ENCODE measurements at regions not wholly inside any gene's neighbourhood (a gene's known extent, or its start where the extent isn't known, plus 50 kb on each side); places are given as distances from the start of the nearest gene placed in this dataset.

- H2AFZ ChIP-seq (ENCODE audit: low read length): no peak overlapping the region
- H3K4ac ChIP-seq (replicated peaks; ENCODE audit: insufficient read length, low read depth, low read length): no peak overlapping the region
- ChIA-PET POLR2A (ENCODE audit: partially characterized antibody) (no interaction called here), CTCF (ENCODE audit: partially characterized antibody) (no interaction called here)
- H3K56ac ChIP-seq (replicated peaks; ENCODE audit: insufficient read length, low read depth, low read length): no peak overlapping the region
- no peak overlapping the region for H4K91ac ChIP-seq (replicated peaks; ENCODE audit: insufficient read length, low read length)
- no peak overlapping the region for H2BK20ac ChIP-seq (ENCODE audit: low read length)
- H3K27me3 ChIP-seq (replicated peaks in 1 of 4; ENCODE audit: control insufficient read depth in 3 of 4, extremely low read depth in 1 of 4, insufficient read depth in 3 of 4, low read length in 3 of 4): no peaks in the 10 kb centered on the region
- H4K8ac ChIP-seq (ENCODE audit: extremely low read depth, insufficient read depth, low read length): no peak overlapping the region
- no peaks in the 10 kb centered on the region for H3K4me1 ChIP-seq (replicated peaks in 1 of 4; ENCODE audit: control insufficient read depth in 3 of 4, insufficient read depth in 4 of 4, low read length in 3 of 4)
- H2BK15ac ChIP-seq (ENCODE audit: low read length): no peak overlapping the region
- no peak for TF ChIP-seq EP300 (IDR thresholded peaks at IDR 0.05; ENCODE audit: borderline replicate concordance in 1 of 2, low read depth in 2 of 2, low read length in 2 of 2)
- no peak for TF ChIP-seq HDAC6 (IDR thresholded peaks at IDR 0.05; ENCODE audit: low read depth, low read length)
- no peak for TF ChIP-seq SP1 (IDR thresholded peaks at IDR 0.05; ENCODE audit: low read depth, low read length)
- no peak for TF ChIP-seq TAF7 (optimal IDR thresholded peaks at IDR 0.05; ENCODE audit: borderline replicate concordance, low read depth, low read length)
- TF ChIP-seq MAX (IDR thresholded peaks at IDR 0.05): no peak
- no peak for TF ChIP-seq TEAD4 (IDR thresholded peaks at IDR 0.05; ENCODE audit: low read depth, low read length)
- no peak for TF ChIP-seq SP4 (IDR thresholded peaks at IDR 0.05; ENCODE audit: low read length)
- no peak for TF ChIP-seq NANOG (IDR thresholded peaks at IDR 0.05; ENCODE audit: insufficient read depth, low read depth, low read length, poor library complexity, severe bottlenecking)
- no peak for TF ChIP-seq ZNF274 (IDR thresholded peaks at IDR 0.05; ENCODE audit: borderline replicate concordance, extremely low read depth, low read length)
- TF ChIP-seq HDAC2 (IDR thresholded peaks at IDR 0.05; ENCODE audit: borderline replicate concordance in 1 of 2, low read depth in 2 of 2, low read length in 2 of 2): no peak
- no peaks in the 10 kb centered on the region for H3K79me1 ChIP-seq (ENCODE audit: low read depth, low read length)
- no peaks in the 10 kb centered on the region for H3K9me3 ChIP-seq (ENCODE audit: insufficient read depth in 2 of 2, low read depth in 1 of 2, low read length in 1 of 2)
- no peak for DNase-seq (ENCODE audit: low read depth in 1 of 2, low spot score in 2 of 2)
- H3K36me3 ChIP-seq (ENCODE audit: control insufficient read depth in 2 of 4, insufficient read depth in 4 of 4, low read length in 3 of 4): no peaks in the 10 kb centered on the region
- no peak overlapping the region for H4K5ac ChIP-seq (ENCODE audit: insufficient read length, low read depth, low read length)
- FAIRE-seq: no peak
- no peak overlapping the region for H2AK5ac ChIP-seq (ENCODE audit: low read depth, low read length)
- no peak overlapping the region for H3K4me3 ChIP-seq (ENCODE audit: extremely low read depth in 1 of 4, insufficient read depth in 2 of 4, low read depth in 3 of 4, low read length in 4 of 4)
- no peak overlapping the region for H3K14ac ChIP-seq (ENCODE audit: insufficient read length)
- H2BK5ac ChIP-seq (ENCODE audit: low read depth, low read length): no peak overlapping the region
- no peak overlapping the region for H3K23ac ChIP-seq (ENCODE audit: insufficient read length)
- peaks cover 0 to 2% of the 10 kb centered on the region in 2 experiments for H4K20me1 ChIP-seq (replicated peaks in 1 of 2; ENCODE audit: control insufficient read depth in 1 of 2, insufficient read depth in 2 of 2, low read length in 2 of 2)
- no peaks in the 10 kb centered on the region for H3K23me2 ChIP-seq (ENCODE audit: low read depth, low read length)
- no peak overlapping the region for H3K18ac ChIP-seq (ENCODE audit: extremely low read depth, low read length)
- H3K9ac ChIP-seq (replicated peaks in 1 of 4; ENCODE audit: extremely low read depth in 1 of 4, low read depth in 3 of 4, low read length in 3 of 4): no peak overlapping the region
- no peak overlapping the region for H2BK12ac ChIP-seq (ENCODE audit: low read depth, low read length)
- H3K79me2 ChIP-seq (ENCODE audit: control insufficient read depth in 1 of 2, insufficient read depth in 2 of 2, low read length in 2 of 2): no peaks in the 10 kb centered on the region
- H3K4me2 ChIP-seq (ENCODE audit: insufficient read depth in 1 of 2, low read depth in 2 of 2, low read length in 2 of 2): no peak overlapping the region
- 76% methylated on average over 2 of the region's 2 CpGs; no CpG with 5 or more reads in 1 of the 2 experiments for WGBS, 2 experiments (ENCODE audit: extremely low coverage in 1 of 2, insufficient coverage in 1 of 2, insufficient read length in 1 of 2, insufficient replicate concordance in 2 of 2, low coverage in 1 of 2, low lambda C conversion rate in 2 of 2, missing lambda C conversion rate in 1 of 2)
- H2BK120ac ChIP-seq (replicated peaks; ENCODE audit: low read depth, low read length): no peak overlapping the region
- no peak overlapping the region for H3K27ac ChIP-seq (ENCODE audit: low read depth, low read length)
Measured at GRCh38 chr7:48811071-48811470, 113.3 kb upstream of the CDC14C start.
